OCI-LY1 (cell line): ENCODE measurements at regions not wholly inside any gene's neighbourhood (a gene's known extent, or its start where the extent isn't known, plus 50 kb on each side); places are given as distances from the start of the nearest gene placed in this dataset.

Experiments
- H2AFZ ChIP-seq: fragments of 200-600 bp; sonication (generic), shearing (Covaris generic); 2 replicates; pipeline ENCODE4 v1.6.0; 2014; ENCODE audit warnings: antibody characterized with exemption, mild to moderate bottlenecking, low read length
- H3F3A ChIP-seq: fragments of 200-600 bp; sonication (generic), shearing (Covaris generic); 2 replicates; pipeline ENCODE4 v1.6.0; 2014; ENCODE audit warnings: mild to moderate bottlenecking, antibody characterized with exemption, low read length, moderate library complexity; ENCODE audit not compliant: insufficient read depth
- H3K27ac ChIP-seq: fragments of 200-600 bp; sonication (generic); 2 replicates; pipeline ENCODE4 v1.5.1; 2014; ENCODE audit warnings: low read length, mixed run types, mild to moderate bottlenecking, low read depth; ENCODE audit not compliant: poor library complexity, severe bottlenecking
- H3K27me3 ChIP-seq: fragments of 200-600 bp; sonication (generic); 2 replicates; pipeline ENCODE4 v1.6.0; 2014; ENCODE audit warnings: antibody characterized with exemption, mild to moderate bottlenecking, low read length, moderate library complexity; ENCODE audit not compliant: insufficient read depth
- H3K36me3 ChIP-seq: fragments of 200-600 bp; sonication (generic); 2 replicates; pipeline ENCODE4 v1.6.1; 2014; ENCODE audit warnings: mild to moderate bottlenecking, antibody characterized with exemption, low read length, moderate library complexity, mixed read lengths; ENCODE audit not compliant: insufficient read depth
- H3K4me1 ChIP-seq: fragments of 200-600 bp; sonication (generic); 2 replicates; pipeline ENCODE4 v1.5.1; 2014; ENCODE audit warnings: mild to moderate bottlenecking, low read length, moderate library complexity; ENCODE audit not compliant: insufficient read depth, severe bottlenecking
- H3K4me2 ChIP-seq: fragments of 200-600 bp; sonication (generic), shearing (Covaris generic); 2 replicates; pipeline ENCODE4 v1.6.1; 2014; ENCODE audit warnings: low read length
- H3K4me3 ChIP-seq: fragments of 200-600 bp; sonication (generic); 2 replicates; pipeline ENCODE4 v1.5.1; 2014; ENCODE audit warnings: low read length, low read depth, mild to moderate bottlenecking, mixed read lengths; ENCODE audit not compliant: poor library complexity, severe bottlenecking
- H3K79me2 ChIP-seq: fragments of 200-600 bp; shearing (Covaris generic); 2 replicates; pipeline ENCODE4 v1.6.1; 2016; ENCODE audit warnings: mixed run types, low read length, mixed read lengths; ENCODE audit not compliant: insufficient read depth
- H3K9ac ChIP-seq: fragments of 200-600 bp; sonication (generic), shearing (Covaris generic); 2 replicates; pipeline ENCODE4 v1.6.1; 2014; ENCODE audit warnings: mild to moderate bottlenecking, low read length, mixed read lengths
- H3K9me2 ChIP-seq: fragments of 200-600 bp; sonication (generic), shearing (Covaris generic); 2 replicates; pipeline ENCODE4 v1.6.1; 2014; ENCODE audit warnings: low read depth, mild to moderate bottlenecking, low read length, mixed read lengths
- H3K9me3 ChIP-seq: fragments of 200-600 bp; shearing (Covaris generic); 2 replicates; pipeline ENCODE4 v1.6.1; 2014; ENCODE audit warnings: low read length, mixed read lengths
- H4K20me1 ChIP-seq: fragments of 200-600 bp; sonication (generic), shearing (Covaris generic); 2 replicates; pipeline ENCODE4 v1.6.0; 2016; ENCODE audit warnings: mild to moderate bottlenecking, low read length; ENCODE audit not compliant: insufficient read depth
- EZH2 ChIP-seq: fragments of 200-600 bp; sonication (generic), shearing (Covaris generic); IDR thresholded peaks from 2 replicates; pipeline ENCODE4 v1.8.0; 2017; ENCODE audit warnings: borderline replicate concordance, mixed run types, mild to moderate bottlenecking, antibody characterized with exemption, low read length, moderate library complexity, mixed read lengths
- TF ChIP-seq, protein P1 (sequence below): fragments of 200-600 bp; sonication (generic), shearing (Covaris generic); IDR thresholded peaks from 2 replicates; pipeline ENCODE4 v1.5.1; 2017; ENCODE audit warnings: mild to moderate bottlenecking, antibody characterized with exemption, low read length, moderate library complexity, mixed read lengths

DNA sequence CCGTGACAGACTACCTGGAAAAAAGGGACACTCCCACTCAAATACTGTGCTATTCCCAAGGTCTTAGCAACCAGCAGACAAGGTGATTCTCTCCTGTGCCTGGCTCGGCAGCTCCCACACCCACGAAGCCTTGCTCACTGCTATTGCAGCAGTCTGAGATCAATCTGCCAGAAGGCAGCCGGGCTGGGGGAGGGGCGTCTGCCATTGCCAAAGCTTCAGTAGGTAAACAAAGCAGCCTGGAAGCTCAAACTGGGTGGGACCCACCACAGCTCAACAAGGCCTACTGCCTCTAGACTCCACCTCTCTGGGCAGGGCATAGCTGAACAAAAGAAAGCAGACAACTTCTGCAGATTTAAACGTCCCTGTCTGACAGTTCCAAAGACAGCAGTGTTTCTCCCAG is 128.4 kb upstream of the SETMAR start:
- Histone ChIP-seq H3K4me1 (no peaks in the 10 kb centered on the region), H3K36me3 (no peaks in the 10 kb centered on the region), H3K4me2 (no peak overlapping the region), H3F3A (no peaks in the 10 kb centered on the region), H3K9ac (no peak overlapping the region), H4K20me1 (no peaks in the 10 kb centered on the region), H3K4me3 (no peak overlapping the region), H3K27ac (no peak overlapping the region), H3K9me2 (no peaks in the 10 kb centered on the region), H3K27me3 (no peaks in the 10 kb centered on the region), H3K79me2 (no peaks in the 10 kb centered on the region), H2AFZ (no peak overlapping the region), H3K9me3 (no peaks in the 10 kb centered on the region)
- TF ChIP-seq, protein P1, sequence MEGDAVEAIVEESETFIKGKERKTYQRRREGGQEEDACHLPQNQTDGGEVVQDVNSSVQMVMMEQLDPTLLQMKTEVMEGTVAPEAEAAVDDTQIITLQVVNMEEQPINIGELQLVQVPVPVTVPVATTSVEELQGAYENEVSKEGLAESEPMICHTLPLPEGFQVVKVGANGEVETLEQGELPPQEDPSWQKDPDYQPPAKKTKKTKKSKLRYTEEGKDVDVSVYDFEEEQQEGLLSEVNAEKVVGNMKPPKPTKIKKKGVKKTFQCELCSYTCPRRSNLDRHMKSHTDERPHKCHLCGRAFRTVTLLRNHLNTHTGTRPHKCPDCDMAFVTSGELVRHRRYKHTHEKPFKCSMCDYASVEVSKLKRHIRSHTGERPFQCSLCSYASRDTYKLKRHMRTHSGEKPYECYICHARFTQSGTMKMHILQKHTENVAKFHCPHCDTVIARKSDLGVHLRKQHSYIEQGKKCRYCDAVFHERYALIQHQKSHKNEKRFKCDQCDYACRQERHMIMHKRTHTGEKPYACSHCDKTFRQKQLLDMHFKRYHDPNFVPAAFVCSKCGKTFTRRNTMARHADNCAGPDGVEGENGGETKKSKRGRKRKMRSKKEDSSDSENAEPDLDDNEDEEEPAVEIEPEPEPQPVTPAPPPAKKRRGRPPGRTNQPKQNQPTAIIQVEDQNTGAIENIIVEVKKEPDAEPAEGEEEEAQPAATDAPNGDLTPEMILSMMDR: no peak
- TF ChIP-seq EZH2: no peak

- no peak overlapping the region for H3K27ac ChIP-seq
- TF ChIP-seq, protein P1: no peak
- TF ChIP-seq EZH2: no peak
- H3K36me3 ChIP-seq: no peaks in the 10 kb centered on the region
- no peaks in the 10 kb centered on the region for H3K9me2 ChIP-seq
- H3F3A ChIP-seq: no peaks in the 10 kb centered on the region
- H3K27me3 ChIP-seq: no peaks in the 10 kb centered on the region
- no peaks in the 10 kb centered on the region for H3K79me2 ChIP-seq
- no peaks in the 10 kb centered on the region for H4K20me1 ChIP-seq
- no peaks in the 10 kb centered on the region for H3K4me1 ChIP-seq
- no peak overlapping the region for H3K9ac ChIP-seq
- no peak overlapping the region for H3K4me3 ChIP-seq
- H3K4me2 ChIP-seq: no peak overlapping the region
- H2AFZ ChIP-seq: no peak overlapping the region
- no peaks in the 10 kb centered on the region for H3K9me3 ChIP-seq
Measured at GRCh38 chr3:4191971-4192370, 111.2 kb upstream of the SETMAR start.

DNA sequence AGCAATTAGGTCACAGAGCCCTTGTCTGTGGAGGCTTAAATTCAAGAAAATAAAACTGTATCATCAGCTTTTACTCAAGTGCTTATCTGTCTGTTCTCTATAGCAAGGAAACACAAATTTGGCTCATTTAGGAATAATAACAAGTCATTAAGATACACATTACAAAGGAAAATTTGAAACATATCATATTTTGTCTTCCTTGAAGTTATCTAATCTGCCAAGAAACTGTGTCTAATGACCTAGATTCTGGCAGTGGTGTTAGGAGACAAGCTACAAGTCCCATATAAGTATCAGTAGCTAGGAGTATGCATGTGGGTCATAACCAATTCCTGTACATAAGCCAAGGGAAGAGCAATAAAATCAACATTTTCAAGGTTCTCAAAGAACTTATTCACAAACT is 108.2 kb upstream of the SETMAR start:
- Histone ChIP-seq H3K4me2 (no peak overlapping the region), H3K4me1 (no peaks in the 10 kb centered on the region), H3K36me3 (no peaks in the 10 kb centered on the region), H3K9me3 (no peaks in the 10 kb centered on the region), H3F3A (no peaks in the 10 kb centered on the region), H4K20me1 (no peaks in the 10 kb centered on the region), H2AFZ (no peak overlapping the region), H3K79me2 (no peaks in the 10 kb centered on the region), H3K27ac (no peak overlapping the region), H3K27me3 (no peaks in the 10 kb centered on the region), H3K9me2 (no peaks in the 10 kb centered on the region), H3K4me3 (no peak overlapping the region), H3K9ac (no peak overlapping the region)
- no peak for TF ChIP-seq EZH2
- TF ChIP-seq, protein P1: no peak
